Mucosa of gallbladder (tissue), 1 donor: ENCODE measurements at regions not wholly inside any gene's neighbourhood (a gene's known extent, or its start where the extent isn't known, plus 50 kb on each side); places are given as distances from the start of the nearest gene placed in this dataset.

Experiments
- DNase-seq: peaks from one replicate; pipeline ENCODE4 v3.0.0-alpha.2; 2020; ENCODE audit warnings: low spot score
- donor health status: DM: no; HTN: no; CAD: no.

GRCh38 chr12:11568155-11568761, 81.2 kb upstream of the ETV6 start:
- no peak for DNase-seq

GRCh38 chr12:11568762-11569478, 80.6 kb upstream of the ETV6 start:
- DNase-seq, result no peak

GRCh38 chr12:11569716-11570115, 79.8 kb upstream of the ETV6 start:
- no peak for DNase-seq

- no peak for DNase-seq
Observed at GRCh38 chr12:11573880-11574279, 75.6 kb upstream of the ETV6 start.

GRCh38 chr12:11576104-11576503, 73.4 kb upstream of the ETV6 start:
- DNase-seq, result peak; percentile 37

- no peak for DNase-seq
Observed at GRCh38 chr12:11577658-11578260, 71.7 kb upstream of the ETV6 start.

GRCh38 chr12:11578461-11578993, 70.9 kb upstream of the ETV6 start:
- DNase-seq, result no peak

- peak; percentile 63 for DNase-seq
Observed at GRCh38 chr12:11580125-11580751, 69.2 kb upstream of the ETV6 start.

- peak; percentile 77 for DNase-seq
Observed at GRCh38 chr12:11581179-11581755, 68.2 kb upstream of the ETV6 start.

- DNase-seq, result no peak
Observed at GRCh38 chr12:11584221-11584855, 65.1 kb upstream of the ETV6 start.

- no peak for DNase-seq
Observed at GRCh38 chr12:11592484-11592883, 57.0 kb upstream of the ETV6 start.

- no peak for DNase-seq
Observed at GRCh38 chr12:11593013-11593412, 56.5 kb upstream of the ETV6 start.

GRCh38 chr12:11595080-11595479, 54.4 kb upstream of the ETV6 start:
- DNase-seq, result no peak

GRCh38 chr12:11596141-11596540, 53.3 kb upstream of the ETV6 start:
- no peak for DNase-seq

- no peak for DNase-seq
Observed at GRCh38 chr12:11598900-11599299, 50.6 kb upstream of the ETV6 start.
